ENCODE measurements at regions not wholly inside any gene's neighbourhood (a gene's known extent, or its start where the extent isn't known, plus 50 kb on each side); places are given as distances from the start of the nearest gene placed in this dataset.
"Not testable (repeated sequence)": the region's sequence is repeated elsewhere in the genome, so short reads cannot be mapped to it uniquely, and the experiment has no call there.

DNA sequence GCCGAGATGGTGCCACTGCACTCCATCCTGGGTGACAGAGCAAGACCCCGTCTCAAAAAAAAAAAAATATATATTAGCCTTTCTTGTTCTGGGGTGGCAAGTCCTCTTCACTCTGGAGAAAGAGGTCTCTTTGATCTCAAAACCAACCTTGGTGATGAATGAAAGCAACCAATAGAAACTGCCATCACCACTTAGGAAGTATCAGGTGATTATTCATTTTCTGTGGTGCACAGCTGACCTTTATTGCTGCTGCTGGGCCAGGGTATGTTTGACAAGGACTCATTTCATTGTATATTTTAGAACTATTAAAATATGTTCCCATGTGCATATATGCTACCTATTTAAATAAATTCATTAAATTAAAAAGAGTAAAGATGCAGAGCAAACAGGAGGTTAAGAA, 76.0 kb upstream of the KIT start:
- no peak for DNase-seq (ENCODE audit: low spot score)

DNA sequence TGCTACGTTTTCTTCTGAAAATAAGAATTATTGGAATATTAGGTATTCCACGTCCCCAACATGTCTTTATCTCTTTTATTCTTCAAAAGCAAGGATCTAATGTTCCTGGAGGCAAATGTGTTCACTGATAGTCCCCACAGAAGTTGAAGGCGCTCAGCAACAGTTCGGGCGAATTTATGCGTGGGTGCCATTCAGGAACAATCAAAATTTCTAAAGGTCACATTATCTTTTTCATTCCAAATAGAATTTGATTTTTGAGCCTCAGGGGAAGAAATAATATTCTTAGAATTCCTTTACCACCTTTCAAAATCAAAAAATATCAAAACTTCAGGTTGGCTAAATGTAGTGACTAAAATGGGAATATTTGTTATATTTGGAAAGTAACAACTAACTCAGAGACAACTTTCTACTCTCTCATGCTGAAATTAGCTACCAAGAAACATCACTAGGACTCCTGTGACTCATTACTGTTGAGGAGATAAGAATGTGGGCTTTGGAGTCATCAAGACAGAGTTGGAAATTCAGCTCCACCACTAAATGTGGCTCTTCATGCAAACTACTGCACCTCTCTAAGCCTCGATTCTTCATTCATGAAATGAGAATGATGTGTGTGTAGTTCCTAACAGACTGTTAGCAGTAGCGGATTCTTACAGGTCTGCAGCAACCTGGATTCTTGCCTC, 72.3 kb upstream of the KIT start:
- DNase-seq (ENCODE audit: low spot score) = peak; percentile 13

DNA sequence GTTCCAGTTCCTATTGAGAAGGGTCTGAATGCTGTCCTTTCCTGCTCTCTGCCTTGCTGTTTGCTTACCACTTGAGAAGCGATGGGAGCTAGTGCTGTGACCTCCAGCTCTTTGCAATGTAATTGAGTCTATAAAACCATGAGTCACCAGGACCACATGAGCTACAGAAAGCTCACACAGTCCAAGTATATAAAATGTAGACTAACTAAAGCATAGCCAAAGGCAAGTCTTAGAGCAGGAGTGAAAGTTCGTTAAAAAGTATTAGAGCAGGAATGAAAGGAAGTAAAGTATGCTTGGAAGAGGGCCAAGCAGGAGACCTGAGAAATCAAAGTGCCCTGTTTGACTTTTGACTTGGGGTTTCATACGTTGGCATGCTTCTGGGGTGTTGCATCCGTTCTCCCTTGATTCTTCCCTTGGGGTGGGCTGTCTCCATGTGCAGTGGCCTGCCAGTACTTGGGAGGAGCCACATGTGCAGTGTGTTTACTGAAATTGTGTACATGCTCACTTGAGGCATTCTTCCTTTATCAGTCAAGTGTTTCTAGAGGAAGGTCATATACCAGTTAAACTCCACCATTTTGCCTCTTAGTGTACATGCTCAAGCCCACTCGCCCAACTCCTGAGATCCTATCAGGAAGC, 71.3 kb upstream of the KIT start:
- peak; percentile 81 for DNase-seq (ENCODE audit: low spot score)

DNA sequence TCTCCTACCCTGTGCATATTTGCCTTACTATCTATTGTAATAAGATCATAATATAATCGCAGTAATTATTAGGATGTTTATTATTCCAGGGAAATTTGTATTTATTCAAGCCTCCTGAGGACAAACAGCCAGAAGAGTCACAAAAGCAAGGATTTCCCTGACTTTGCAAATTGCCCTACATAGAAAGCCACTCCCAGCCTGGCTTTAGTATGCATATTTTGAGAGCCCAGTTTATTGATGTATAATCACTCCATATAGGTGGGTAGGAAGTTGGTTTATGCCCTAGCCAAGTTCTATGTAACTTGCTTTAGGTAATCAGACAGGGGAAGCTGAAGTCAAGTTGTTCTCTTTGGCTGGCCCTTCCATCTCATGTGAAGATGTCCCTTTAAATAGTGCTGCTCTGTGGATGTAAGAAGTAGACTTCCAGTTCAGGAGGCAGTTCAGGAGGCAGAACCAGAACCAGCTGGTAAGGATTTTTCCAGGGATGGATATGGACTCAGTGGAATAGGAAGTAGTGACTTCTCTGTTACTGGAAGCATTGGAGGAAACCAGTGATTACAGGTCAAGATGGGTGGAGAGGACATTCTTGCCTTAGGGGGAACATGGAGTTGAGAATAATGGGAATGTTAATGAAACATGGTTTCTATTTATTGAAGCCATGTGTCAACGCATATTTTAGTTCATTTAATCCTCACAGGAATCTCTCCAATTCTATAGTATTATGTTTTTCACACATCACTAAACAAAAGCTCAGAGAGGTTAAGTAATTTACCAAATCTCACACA, 70.5 kb upstream of the KIT start:
- DNase-seq (ENCODE audit: low spot score) = no peak

DNA sequence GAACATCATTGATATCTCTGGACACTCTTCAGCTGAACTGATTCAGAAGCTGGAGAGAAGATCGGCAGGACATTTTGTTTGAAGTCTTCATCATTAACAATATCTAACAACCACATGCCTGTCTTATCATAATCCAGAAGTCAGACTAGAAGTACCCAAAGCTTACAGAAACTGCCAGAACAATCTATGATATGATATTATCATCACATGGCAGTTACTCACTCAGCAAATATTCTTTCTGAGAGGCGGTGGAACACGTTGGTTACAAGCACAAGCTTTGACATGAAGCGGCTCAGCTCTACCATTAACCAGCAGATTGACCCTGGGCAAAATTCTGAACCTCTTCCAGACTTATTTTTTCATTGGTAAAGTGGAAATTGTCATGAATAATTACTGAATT, 69.4 kb upstream of the KIT start:
- DNase-seq (ENCODE audit: low spot score) = no peak

DNA sequence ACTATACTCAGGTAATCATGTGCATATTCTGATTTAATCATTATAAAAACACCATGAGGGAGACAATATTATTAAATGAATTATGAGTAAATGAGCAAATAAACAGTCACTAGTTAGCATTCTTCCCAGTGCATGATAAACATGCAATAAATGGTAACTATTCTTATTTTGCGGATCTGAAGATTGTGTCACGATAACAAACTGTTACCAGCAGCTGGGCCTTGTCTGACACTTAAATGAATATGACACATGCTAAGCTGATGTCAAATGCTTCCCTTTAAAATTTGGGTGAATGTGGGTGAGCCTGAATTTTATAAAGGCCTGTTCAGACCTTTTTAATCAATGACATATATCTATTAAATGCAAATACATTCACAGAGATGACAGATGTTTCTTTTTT, 68.2 kb upstream of the KIT start:
- no peak for DNase-seq (ENCODE audit: low spot score)

DNA sequence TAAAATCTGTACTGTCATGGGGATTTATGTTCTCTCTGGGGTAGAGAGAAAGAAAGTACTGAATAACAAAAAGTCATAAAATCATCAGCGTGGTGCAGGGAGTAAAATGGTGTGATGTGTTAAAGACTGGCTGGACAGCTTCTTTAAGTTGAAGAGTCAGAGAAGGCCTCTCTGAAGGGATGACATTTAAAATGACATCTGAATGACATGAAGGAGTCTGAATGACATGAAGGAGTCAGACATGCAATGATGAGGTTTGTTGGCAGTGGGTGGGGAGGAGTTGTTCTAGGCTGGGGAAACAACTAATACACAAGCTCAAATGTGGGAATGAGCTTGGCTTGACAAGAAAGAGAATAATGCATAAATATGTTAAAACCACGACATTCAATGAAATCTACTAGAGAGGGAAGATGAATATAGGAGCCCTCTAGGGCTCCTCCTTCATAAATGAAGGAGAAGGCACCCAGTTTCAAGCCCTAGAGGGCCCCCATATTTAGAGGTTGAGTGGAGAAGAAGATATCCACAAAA, 63.9 kb upstream of the KIT start:
- DNase-seq (ENCODE audit: low spot score) = no peak

DNA sequence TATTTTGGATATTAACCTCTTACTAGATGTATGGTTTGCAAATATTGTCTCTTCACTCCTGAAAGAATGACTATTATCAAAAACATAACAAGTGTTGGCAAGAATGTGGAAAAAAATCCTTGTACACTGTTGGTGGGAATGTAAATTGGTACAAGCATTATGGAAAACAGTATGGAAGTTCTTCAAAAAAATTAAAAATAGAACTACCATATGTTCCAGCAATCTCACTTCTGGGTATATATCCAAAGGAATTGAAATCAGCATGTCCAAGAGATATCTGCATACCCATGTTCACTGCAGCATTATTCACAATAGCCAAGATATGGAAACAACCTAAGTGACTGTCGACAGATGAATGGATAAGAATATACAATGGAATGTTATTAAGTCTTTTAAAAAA, 61.6 kb upstream of the KIT start:
- DNase-seq (ENCODE audit: low spot score) = no peak

DNA sequence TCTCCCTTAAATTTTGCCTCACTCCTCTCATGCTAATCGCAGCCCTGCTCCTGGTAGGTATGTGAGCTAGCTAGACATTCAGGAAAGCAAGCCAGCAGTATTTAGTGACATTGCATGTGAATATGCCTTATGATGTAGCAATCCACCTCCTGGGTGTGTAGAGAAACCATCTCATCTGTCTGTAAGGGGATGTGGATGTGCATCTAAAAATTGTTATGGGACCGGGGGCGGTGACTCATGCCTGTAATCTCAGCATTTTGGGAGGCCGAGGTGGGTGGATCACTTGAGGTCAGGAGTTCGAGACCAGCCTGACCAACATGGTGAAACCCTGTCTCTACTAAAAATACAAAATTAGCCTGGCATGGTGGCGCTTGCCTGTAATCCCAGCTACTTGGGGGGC, 60.1 kb upstream of the KIT start:
- DNase-seq (ENCODE audit: low spot score) = not testable (repeated sequence)

DNA sequence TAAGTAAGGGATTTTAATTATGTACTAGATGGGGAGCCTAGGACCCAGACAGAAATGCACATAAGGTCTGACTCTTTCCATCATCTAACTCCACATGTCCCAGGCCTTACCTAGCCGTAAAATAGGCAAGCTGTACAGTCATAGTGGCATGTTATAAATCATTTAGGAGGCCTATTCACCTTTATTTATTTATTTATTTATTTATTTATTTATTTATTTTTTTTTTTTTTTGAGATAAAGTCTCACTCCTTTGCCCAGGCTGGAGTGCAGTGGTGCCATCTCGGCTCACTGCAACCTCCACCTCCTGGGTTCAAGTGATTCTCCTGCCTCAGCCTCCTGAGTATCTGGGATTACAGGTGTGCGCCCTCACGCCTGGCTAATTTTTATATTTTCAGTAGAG, 55.6 kb upstream of the KIT start:
- DNase-seq (ENCODE audit: low spot score) = not testable (repeated sequence)

DNA sequence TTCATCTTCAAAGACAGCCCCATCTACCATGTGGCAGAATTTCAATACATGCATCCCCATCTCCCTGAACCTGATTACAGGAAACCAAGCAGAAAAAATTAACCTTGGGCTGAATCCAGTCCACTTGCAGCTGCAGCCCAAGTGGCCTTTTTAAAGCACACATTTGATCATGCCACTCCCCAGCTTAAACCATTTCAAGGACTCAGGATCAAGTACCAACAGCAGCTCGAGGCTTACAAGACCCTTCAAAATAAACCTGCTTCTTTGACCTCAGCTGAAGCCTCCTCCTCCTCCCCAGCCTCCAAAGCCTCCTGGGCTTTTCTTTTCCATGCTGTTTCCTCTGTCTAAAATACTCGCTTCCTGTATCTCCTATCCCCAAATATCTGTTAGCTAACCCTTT, 50.7 kb upstream of the KIT start:
- no peak for DNase-seq (ENCODE audit: low spot score)

DNA sequence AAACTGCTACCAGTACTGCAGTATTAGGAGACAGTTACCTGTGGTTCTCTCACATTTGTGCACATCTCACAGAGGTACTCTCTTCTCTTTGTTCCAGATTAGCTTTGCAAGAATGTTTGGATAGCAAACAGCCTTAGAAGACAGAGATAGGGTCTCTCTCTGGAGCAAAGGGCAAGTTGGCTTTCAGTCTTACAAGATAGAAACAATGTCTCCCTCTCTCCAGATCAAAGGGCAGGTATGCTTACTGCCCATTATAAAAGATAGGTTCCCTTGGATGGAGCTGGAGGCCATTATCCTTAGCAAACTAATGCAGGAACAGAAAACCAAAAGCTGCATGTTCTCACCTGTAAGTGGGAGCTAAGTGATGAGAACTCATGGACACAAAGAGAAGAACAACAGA, 50.2 kb upstream of the KIT start:
- no peak for DNase-seq (ENCODE audit: low spot score)

Measured in COLO829 (cell line).